ENCODE measurements at regions not wholly inside any gene's neighbourhood (a gene's known extent, or its start where the extent isn't known, plus 50 kb on each side); places are given as distances from the start of the nearest gene placed in this dataset.
"Not testable (repeated sequence)": the region's sequence is repeated elsewhere in the genome, so short reads cannot be mapped to it uniquely, and the experiment has no call there.

DNA sequence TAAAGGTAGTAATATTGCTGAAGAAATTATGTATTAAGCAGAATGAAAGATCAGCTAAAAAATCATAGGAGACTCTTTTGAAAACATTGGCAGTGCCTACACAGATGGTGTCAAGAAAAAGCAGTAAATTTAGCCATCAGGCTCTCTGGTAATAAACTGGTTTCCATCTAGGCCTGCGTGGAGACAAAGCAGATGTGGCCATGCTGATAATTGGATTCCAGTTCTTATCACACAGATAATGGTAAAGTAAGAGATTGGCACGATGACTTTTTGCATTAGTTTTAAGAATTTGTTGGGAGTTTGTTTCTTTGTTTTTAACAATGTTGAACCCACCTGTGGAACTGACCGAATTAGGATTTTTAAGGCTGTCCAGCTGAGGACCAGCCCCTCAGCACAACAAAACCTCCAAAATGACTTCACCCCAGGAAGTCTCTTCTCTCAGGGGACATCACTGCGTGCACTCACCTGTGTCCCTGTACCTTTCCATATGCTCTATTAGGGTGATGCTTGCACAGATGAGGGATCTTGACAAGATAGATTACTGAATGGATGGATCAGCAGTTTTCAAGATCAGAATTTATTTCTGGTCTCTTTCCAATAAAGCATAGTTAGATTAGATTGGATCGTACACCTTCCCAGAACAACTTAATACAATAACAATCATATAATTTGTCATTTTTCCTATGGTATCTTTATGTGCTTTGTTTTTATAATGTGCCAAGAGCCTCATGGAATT, 69.1 kb upstream of the DNAJC10 start:
- FAIRE-seq = no peak

DNA sequence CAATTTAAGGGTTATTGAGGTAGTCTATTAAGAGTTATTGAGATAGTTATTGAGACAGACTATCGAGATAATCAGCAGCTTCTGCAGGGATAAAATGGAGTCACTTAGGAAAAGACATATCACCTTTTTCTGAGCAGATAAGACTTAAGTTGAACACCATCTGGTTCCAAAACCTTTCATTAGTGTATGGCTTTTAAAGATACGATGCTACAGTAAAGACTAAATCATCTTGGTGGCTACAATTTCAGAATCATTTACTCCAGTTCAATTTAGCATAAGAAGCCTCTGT, 68.6 kb upstream of the DNAJC10 start:
- FAIRE-seq = no peak

DNA sequence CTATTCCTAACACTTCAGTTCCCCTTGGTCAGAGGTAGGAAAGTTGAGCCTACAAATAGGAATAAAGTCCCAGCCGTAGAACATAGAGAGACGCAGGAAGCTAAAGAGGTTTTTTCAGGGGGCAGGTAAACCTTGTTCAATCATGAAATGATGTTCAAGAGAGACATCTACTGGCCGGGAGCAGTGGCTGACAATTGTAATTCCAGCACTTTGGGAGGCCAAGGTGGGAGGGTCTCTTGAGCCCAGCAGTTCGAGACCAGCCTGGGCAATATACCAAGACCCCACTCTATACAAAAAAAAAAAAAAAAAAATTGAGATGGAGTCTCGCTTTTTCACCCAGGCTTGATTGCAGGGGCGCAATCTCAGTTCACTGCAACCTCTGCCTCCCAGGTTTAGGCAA, 66.7 kb upstream of the DNAJC10 start:
- no peak for FAIRE-seq

DNA sequence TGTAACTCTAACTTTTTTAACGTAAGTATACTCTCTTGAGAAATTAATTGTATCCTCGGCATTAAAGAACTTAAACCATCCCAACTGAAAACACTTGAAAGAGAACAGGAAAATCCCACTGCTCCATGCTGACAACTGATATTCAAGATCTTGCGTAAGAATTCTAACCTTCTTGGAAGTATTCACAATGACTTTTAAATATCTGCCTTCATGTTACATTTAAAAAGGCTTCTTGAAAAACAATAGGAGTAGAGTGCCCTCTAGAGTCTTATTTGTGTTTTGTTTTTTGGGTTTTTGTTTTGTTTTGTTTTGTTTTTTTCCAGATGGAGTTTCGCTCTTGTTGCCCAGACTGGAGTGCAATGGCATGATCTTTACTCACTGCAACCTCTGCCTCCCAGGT, 65.4 kb upstream of the DNAJC10 start:
- FAIRE-seq = no peak

DNA sequence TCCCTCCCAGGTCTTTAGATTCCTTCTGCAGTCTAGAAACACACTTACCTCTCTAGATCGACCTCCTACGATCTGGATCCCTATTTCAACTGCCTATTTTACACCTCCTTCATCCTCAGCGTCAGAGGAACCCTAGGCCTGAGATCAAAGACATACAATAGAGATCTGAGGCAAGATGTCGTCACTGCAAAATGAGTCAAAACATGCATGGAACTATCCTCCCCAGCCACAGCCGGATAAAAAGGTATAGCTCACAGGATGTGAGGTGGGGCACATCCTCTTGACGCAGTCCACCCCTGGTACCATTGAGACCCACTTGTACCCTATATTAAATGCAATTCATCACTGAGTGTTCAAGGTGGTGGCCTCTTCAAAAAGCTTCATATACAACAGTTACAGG, 63.7 kb upstream of the DNAJC10 start:
- FAIRE-seq = no peak

DNA sequence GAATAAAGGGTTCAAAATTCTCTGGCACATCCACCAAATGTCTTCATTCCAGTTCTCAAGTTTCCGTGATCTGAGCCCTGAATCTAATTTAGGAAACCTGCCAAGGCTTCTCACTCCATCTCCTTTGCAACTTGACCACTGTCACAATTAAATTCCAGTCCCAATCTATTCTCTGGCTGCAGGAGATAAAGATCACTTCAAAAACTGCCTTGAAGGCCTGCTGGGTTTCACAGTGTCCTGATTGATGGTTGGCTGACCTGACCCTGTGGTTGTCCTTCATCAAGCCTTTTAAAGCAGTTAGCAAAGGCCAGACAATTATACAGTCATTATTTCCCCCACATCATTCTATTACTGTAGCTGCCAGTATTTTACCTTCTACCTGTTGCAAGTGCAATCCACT, 60.3 kb upstream of the DNAJC10 start:
- no peak for FAIRE-seq

DNA sequence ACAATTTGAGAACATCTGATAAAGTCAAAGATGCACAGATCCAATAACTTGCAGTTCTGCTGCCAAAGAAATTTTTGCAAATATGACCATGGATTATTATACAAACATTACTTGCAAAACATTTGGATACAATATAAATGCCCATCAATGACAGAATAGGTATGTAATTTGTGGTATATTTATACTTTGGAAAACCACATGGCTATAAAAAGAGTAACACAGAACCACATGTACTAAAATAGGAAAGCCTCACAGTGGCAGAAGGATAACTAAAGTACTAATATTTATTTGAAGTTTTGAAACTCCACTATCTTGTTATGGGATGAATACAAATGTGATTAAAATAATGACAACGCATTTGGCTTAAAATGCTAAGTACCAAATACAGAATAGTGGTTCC, 51.8 kb upstream of the DNAJC10 start:
- FAIRE-seq = no peak

DNA sequence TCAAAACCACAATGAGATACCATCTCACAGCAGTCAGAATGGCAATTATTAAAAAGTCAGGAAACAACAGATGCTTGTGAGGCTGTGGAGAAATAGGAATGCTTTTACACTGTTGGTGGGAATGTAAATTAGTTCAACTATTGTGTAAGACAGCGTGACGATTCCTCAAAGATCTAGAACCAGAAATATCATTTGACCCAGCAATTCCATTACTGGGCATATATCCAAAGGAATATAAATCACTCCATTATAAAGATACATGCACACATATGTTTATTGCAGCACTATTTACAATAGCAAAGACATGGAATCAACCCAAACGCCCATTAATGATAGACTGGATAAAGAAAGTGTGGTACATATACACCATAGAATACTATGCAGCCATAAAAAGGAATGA, 50.6 kb upstream of the DNAJC10 start:
- FAIRE-seq = not testable (repeated sequence)
